IPS-NIHi7 (cell line): ENCODE measurements at regions not wholly inside any gene's neighbourhood (a gene's known extent, or its start where the extent isn't known, plus 50 kb on each side); places are given as distances from the start of the nearest gene placed in this dataset.
"Not testable (repeated sequence)": the region's sequence is repeated elsewhere in the genome, so short reads cannot be mapped to it uniquely, and the experiment has no call there.

Experiments used
- DNase-seq: peaks from one replicate; pipeline ENCODE4 v3.0.0; 2012; ENCODE audit warnings: mixed read lengths; ENCODE audit errors: extremely low spot score

DNA sequence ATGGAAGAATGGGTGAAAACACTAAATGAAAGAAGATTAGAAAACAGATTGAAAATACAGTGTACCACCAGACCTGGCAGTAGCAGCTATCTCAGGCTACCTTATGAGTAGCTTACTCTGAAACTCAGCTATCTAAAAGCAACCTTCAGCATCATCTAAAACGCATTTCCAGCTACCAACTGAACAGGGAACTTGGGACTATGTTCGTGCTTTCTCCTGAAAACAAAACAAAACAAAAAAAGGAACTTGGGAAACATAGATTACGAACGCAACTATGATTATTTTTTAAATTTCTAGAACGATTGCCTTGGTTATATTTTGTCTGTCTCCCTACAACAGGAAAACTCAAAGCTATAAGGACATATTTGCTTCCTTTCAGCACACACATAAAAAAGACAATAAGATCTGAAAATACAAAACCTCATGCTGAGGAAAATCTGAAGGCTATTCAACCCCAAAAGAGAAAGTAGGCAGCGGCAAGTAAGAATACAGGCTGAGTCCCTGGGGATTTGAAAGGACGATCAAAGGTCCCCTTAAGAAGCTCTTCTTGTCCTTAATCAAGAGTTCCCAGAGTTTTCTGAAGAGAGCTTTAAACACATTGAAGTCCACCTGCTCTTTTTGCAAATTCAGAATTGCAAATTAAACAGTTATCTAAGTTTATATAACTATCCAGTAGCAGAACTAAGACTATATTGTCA is 53.4 kb downstream of the OR2K2 start:
- DNase-seq, result no peak

GRCh38 chr9:111274737-111275136 is 55.3 kb downstream of the OR2K2 start:
- no peak for DNase-seq

DNA sequence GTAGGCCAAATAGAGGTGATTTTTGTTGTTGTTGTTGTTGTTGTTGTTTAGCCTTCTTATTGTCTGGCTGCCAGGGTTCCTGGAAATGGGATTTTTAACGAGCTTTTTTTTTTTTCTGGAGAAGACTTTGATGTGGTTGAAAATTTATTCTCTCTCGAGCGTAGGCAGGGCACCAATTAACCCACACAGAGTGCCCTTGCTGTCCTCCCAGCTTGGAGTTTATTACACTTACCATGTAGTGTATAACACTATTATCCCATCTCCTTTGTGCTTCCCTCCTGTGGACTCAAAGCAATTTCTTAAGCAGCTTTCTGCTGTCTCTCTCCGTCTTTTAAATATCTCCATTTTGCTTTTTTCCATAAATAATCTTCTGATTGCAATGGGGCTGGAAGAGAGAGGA is 57.4 kb downstream of the OR2K2 start:
- DNase-seq, result no peak

DNA sequence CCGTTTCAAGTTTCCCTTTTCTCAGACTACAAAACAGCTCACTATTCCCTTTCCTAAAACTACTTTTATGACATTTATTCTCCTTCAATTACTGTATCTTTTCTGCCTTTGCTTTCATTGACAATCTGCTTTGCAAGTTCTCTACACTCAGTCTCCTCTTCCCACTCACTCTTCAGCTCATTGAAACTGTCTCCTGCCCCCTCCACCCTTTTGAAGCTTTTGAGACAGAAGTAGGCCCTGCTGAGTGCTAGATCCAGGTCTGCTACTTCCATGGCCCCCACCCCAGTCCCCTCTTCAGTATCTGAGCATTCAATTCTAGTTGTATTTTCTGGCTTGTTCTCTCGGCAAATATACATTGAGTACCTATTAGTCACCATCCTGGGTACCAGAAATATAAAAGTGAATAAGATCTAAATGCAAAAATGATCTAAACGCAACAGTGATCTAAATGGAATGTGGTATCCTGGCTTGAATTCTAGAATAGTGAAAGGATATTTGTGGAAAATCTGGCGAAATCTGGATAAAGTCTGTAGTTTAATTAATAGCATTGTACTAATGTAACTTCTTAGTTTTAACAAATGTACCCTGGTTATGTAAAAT is 58.4 kb downstream of the OR2K2 start:
- no peak for DNase-seq

DNA sequence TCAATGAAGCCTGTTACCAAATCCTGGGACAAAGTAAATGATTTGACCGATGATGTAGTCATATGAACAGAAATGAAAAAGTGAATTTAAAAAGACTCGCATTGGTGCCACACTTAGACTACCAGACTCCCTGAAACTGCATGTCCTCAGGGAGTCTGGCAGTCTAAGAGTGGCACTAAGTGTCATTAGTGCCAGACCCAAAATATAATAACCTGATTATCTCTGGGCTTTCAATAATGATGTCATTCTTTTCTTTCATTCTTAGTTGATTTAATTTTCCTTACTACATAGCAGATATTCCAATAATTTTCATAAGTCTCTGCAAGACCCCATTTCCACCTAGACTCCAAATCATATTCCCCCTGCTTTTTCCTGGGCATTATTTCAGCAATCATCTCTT is 59.0 kb downstream of the OR2K2 start:
- DNase-seq, result no peak

DNA sequence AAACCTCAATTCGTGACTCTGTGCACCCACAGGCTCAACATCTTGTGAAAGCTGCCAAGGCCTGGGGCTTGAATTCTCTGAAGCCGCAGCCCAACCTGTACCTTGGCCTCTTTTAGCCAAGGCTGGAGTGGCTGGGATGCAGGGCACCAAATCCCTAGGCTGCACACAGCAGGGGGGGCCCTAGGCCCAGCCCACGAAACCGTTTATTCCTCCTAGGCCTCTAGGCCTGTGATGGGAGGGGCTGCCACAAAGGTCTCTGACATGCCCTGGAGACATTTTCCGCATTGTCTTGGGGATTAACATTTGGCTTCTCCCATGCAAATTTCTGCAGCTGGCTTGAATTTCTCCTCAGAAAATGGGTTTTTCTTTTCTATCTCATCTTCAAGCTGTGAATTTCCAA is 64.0 kb downstream of the OR2K2 start:
- not testable (repeated sequence) for DNase-seq

GRCh38 chr9:111263116-111263515 is 66.9 kb downstream of the OR2K2 start:
- no peak for DNase-seq

GRCh38 chr9:111258875-111259271 is 71.2 kb downstream of the OR2K2 start:
- DNase-seq, result no peak

- DNase-seq, result no peak
Measured at GRCh38 chr9:111258209-111258874, 71.7 kb downstream of the OR2K2 start.

DNA sequence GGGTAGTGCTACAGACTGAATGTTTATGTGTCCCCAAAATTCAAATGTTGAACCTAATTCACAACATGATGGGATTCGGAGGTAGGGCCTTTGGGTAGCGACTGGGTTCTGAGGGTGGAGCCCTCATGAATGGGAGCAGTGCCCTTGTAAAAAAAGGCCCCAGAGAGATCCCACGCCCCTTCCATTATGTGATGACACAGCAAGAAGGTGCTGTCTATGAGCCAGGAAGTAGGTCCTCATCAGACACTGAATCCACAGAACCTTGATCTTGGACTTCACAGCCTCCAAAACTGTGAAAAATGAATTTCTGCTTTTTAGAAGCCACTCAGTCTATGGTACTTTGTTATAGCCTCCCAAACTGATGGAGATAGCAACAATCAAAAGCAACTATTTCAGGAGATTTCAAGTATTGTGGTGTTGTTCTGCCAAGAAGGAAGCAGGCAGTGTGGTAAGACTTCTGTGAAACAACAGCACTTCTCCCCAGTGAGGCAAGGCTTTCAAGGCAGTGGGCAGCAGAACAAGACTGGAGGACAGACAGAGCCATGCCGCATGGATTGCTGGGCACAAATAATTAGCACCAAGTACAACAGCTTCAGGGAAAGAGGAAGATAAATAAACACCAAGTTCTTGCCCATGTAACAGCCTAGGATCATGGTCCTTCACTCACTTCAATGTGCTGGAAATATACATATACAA is 76.1 kb downstream of the OR2K2 start:
- no peak for DNase-seq

GRCh38 chr9:111250875-111251842 is 78.9 kb downstream of the OR2K2 start:
- DNase-seq, result no peak

DNA sequence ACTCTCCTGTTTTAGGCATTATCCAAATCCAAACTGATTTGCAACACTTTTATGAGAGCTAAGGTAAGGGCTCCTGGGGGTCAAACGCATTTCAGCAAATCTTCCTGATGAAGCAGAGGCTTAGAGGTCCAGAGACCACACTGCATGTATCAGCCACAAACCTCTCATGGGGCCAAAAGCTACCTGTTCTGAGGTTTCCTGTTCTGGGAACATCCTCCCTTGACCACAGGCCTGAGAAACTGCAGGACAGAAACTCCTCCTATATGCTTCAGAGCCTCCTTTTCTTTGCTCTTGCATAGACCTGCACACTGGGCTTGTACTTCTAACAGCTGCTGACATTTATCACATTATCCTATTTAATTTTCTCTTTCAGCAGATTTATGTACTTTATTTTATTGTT is 92.6 kb downstream of the OR2K2 start:
- no peak for DNase-seq

DNA sequence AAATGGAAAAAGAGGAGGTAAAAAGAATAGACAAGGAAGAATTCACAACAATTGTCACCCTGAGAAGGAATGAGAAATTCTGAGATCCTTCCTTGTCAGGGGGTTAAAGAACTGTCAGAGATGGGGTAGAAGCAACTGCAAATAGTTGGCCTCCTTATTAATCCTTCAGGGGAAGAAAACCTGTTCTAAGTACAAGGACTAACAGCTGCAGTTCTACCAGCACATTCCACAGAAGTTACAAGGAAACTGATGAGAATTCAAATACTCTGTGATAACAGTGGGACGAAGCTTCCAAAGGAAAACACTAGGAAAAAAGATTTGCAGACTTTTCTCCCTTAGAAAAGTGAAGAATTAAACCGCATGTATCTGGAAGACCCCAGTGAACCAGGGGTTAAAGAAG is 93.7 kb downstream of the OR2K2 start:
- DNase-seq, result no peak

DNA sequence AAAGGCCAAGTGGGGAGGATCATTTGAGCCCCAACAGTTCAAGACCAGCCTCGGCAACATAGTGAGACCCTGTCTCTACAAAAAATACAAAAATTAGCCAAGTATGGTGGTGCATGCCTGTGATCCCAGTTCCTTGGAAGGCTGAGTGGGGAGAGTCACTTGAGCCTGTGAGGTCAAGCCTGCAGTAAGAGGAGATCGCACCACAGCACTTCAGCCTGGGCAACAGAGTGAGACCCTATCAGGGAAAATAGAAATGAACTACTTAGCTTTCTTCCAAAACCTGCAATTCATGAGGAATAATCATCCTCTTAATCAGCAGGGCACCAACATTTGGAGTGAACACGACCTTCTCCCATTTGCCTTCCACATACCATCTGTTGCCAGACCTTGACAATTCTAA is 96.1 kb downstream of the OR2K2 start:
- no peak for DNase-seq

DNA sequence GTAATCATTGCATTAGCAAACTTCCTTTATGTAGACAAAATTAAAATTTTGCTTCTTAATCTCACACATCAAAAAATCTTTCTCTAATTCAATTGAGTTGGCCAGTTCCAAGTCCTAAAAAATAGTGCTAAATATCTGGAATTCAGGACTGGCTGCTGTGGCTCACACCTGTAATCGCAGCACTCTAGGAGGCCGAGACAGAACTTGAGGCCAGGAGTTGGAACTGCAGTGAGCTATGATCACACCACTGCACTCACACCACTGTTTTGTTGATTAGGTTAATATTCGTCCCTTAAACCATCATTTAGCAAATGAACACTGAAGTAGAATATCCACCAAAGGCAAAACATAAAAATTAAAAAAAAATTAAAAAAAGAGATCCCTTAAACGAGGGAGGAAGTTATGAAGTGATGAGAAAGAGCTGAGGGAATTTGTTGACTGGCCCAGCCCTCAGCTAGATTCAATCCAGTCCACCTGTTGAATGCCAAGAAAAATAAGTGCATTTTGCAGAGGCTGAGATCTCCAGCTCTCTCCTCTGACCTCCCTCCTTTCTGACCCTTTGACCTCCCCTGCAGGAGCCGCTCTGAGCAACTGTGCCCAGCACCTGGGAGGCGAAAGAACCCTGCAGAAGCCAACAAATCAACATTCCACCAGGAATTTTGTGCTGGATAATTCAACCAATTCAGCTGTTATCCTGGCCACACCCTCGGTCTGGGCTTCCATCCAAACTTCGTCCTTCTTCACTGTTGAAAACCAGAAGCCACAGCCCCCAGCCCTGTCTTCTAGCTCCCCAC is 96.8 kb downstream of the OR2K2 start:
- DNase-seq, result peak; percentile 26

GRCh38 chr9:111231801-111232580 is 98.0 kb downstream of the OR2K2 start:
- DNase-seq, result no peak

GRCh38 chr9:111222757-111223156 is 107.3 kb downstream of the OR2K2 start:
- DNase-seq, result no peak

DNA sequence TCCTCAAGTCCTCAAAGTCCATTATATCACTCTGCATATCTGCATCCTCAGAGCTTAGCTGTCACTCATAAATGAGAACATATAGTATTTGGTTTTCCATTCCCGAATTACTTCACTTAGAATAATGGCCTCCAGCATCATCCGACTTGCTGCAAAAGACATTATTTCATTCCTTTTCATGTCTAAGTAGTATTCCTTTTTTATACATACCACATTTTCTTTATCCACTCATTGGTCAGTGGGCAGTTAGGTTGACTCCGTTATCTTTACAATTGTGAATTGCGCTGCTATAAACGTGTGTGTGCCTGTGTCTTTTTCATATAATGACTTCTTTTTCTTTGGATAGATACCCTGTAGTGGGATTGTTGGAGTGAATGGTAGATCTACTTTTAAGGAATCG is 117.2 kb downstream of the OR2K2 start:
- no peak for DNase-seq

DNA sequence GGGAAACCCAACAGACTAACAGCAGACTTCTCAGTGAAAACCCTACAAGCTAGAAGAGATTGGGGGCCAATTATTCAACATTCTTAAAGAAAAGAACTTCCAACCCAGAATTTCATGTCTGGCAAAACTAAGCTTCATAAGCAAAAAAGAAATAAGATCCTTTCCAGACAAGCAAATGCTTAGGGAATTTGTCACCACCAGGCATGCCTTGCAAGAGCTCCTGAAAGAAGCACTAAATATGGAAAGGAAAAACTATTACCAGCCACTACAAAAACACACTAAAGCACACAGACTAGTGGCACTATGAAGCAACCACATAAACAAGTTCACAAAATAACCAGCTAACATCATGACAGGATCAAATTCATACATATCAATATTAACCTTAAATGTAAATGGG is 131.1 kb downstream of the OR2K2 start:
- no peak for DNase-seq

DNA sequence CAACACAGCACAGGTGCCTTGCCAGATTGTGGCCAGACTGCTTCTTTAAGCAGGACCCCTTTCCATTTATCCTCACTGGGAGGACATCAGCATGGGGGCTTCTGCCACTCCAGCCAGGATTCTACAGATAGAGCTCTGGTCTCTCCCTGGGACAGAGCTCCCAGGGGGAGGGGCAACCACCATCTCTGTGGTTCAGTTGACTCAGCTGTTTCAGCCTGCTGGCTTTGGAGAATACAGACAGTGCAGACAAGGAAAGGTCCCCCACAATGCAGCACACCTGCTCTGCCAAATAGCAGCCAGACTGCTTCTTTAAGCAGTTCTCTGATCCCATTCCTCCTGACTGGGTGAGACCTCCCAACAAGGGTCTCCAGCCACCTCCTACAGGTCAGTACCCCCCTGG is 132.8 kb downstream of the OR2K2 start:
- DNase-seq, result no peak
